Smooth muscle cell (in vitro differentiated cells): ENCODE measurements at regions not wholly inside any gene's neighbourhood (a gene's known extent, or its start where the extent isn't known, plus 50 kb on each side); places are given as distances from the start of the nearest gene placed in this dataset.

Experiments
- DNase-seq: peaks from one replicate; lab custom pipeline; 2025; ENCODE audit not compliant: unreplicated experiment; lab: John Stamatoyannopoulos, UW
- H2AFZ ChIP-seq: fragments of 200-600 bp; sonication (generic); 2 replicates; pipeline ENCODE4 v1.6.0; 2016; ENCODE audit warnings: antibody characterized with exemption, low read depth, mild to moderate bottlenecking
- H3F3A ChIP-seq: fragments of 200-600 bp; sonication (generic); 2 replicates; pipeline ENCODE4 v1.6.0; 2017; ENCODE audit warnings: antibody characterized with exemption, low read depth
- H3K27ac ChIP-seq: fragments of 200-600 bp; sonication (generic); 2 replicates; pipeline ENCODE4 v1.5.1; 2016; ENCODE audit warnings: low read depth, mild to moderate bottlenecking
- H3K27me3 ChIP-seq: fragments of 200-600 bp; sonication (generic); 2 replicates; pipeline ENCODE4 v1.6.1; 2016; ENCODE audit warnings: low read depth, mild to moderate bottlenecking
- H3K36me3 ChIP-seq: fragments of 200-600 bp; sonication (generic); 2 replicates; pipeline ENCODE4 v1.5.1; 2016; ENCODE audit warnings: low read depth
- H3K4me1 ChIP-seq: fragments of 200-600 bp; sonication (generic); 2 replicates; pipeline ENCODE4 v1.5.1; 2016; ENCODE audit warnings: low read depth
- H3K4me2 ChIP-seq: fragments of 200-600 bp; sonication (generic); 2 replicates; pipeline ENCODE4 v1.6.0; 2016; ENCODE audit warnings: mild to moderate bottlenecking
- H3K4me3 ChIP-seq: fragments of 200-600 bp; sonication (generic); 2 replicates; pipeline ENCODE4 v1.5.1; 2016; ENCODE audit warnings: mild to moderate bottlenecking
- H3K79me2 ChIP-seq: fragments of 200-600 bp; sonication (generic); 2 replicates; pipeline ENCODE4 v1.6.0; 2016; ENCODE audit warnings: low read depth, mild to moderate bottlenecking
- H3K9ac ChIP-seq: fragments of 200-600 bp; sonication (generic); 2 replicates; pipeline ENCODE4 v1.6.0; 2016; ENCODE audit warnings: low read depth
- H3K9me3 ChIP-seq: fragments of 200-600 bp; sonication (generic); replicated peaks from 2 replicates; pipeline ENCODE4 v1.5.1; 2016; ENCODE audit warnings: low read depth
- H4K20me1 ChIP-seq: fragments of 200-600 bp; sonication (generic); 2 replicates; pipeline ENCODE4 v1.6.0; 2016; ENCODE audit warnings: low read depth
- WGBS: methylation state at CpG from one replicate; pipeline ENCODE4 v1.1.7; 2016; ENCODE audit warnings: low lambda C conversion rate; 5-methylcytosine and 5-hydroxymethylcytosine counted together
- TF ChIP-seq, protein P1 (sequence below): fragments of 200-600 bp; sonication (generic); IDR thresholded peaks from 2 replicates; pipeline ENCODE4 v1.5.1; 2017; ENCODE audit warnings: borderline replicate concordance, mild to moderate bottlenecking, antibody characterized with exemption; ENCODE audit not compliant: insufficient read depth, poor library complexity, severe bottlenecking

DNA sequence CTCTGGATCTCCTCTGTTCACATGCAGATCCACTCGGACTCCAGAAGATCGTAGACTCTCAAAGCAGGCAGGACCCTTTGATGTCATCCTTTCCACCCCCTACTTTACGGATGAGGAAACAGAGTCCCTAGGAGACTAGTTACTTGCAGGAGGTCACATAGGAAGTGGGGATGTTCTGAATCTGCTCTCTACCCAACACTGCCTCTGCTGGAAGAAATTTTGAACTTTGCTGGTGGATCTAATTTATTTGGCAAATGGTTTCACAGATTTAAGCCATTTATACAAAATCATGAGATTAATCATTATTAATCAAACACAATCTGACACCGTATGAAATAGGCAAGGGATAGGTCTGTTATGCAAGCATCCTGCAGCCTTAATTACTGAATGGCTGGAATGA lies 55.0 kb upstream of the USP47 start:
- no peak for DNase-seq
- Histone ChIP-seq H2AFZ (no peak overlapping the region), H3K36me3 (no peaks in the 10 kb centered on the region), H3K79me2 (no peaks in the 10 kb centered on the region), H4K20me1 (no peaks in the 10 kb centered on the region), H3K9ac (no peak overlapping the region), H3F3A (no peaks in the 10 kb centered on the region), H3K9me3 (no peaks in the 10 kb centered on the region), H3K4me2 (no peak overlapping the region), H3K4me3 (no peak overlapping the region), H3K27ac (no peak overlapping the region), H3K27me3 (peaks cover 4% of the 10 kb centered on the region), H3K4me1 (no peaks in the 10 kb centered on the region)
- TF ChIP-seq, protein P1, sequence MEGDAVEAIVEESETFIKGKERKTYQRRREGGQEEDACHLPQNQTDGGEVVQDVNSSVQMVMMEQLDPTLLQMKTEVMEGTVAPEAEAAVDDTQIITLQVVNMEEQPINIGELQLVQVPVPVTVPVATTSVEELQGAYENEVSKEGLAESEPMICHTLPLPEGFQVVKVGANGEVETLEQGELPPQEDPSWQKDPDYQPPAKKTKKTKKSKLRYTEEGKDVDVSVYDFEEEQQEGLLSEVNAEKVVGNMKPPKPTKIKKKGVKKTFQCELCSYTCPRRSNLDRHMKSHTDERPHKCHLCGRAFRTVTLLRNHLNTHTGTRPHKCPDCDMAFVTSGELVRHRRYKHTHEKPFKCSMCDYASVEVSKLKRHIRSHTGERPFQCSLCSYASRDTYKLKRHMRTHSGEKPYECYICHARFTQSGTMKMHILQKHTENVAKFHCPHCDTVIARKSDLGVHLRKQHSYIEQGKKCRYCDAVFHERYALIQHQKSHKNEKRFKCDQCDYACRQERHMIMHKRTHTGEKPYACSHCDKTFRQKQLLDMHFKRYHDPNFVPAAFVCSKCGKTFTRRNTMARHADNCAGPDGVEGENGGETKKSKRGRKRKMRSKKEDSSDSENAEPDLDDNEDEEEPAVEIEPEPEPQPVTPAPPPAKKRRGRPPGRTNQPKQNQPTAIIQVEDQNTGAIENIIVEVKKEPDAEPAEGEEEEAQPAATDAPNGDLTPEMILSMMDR = peak; percentile 58
- WGBS = 72% methylated on average over 4 of the region's 4 CpGs

DNA sequence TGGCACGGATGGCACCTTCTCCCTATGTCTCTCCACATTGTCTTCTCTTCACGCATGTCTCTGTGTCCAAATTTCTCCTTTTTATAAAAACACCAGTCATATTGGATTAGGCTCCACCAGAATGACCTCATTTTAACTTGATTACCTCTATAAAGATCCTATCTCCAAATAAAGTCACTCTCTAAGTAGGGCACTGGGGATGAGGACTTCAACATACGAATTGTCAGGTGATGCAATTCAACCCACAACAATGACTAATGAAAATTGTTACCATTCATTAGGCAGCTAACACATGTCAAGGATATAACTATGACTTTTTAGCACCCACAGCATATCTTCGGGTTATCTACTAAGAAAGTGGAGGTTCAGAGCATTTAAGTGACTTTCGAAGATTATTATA lies 55.5 kb upstream of the USP47 start:
- Histone ChIP-seq H3K27me3 (peaks cover 9% of the 10 kb centered on the region), H3K27ac (no peak overlapping the region), H3K4me2 (no peak overlapping the region), H2AFZ (no peak overlapping the region), H3K4me1 (no peaks in the 10 kb centered on the region), H3K4me3 (no peak overlapping the region), H3K79me2 (no peaks in the 10 kb centered on the region), H3F3A (no peaks in the 10 kb centered on the region), H4K20me1 (no peaks in the 10 kb centered on the region), H3K36me3 (no peaks in the 10 kb centered on the region), H3K9ac (no peak overlapping the region), H3K9me3 (no peaks in the 10 kb centered on the region)
- TF ChIP-seq, protein P1 = no peak
- 86% methylated on average over 5 of the region's 5 CpGs for WGBS
- no peak for DNase-seq

DNA sequence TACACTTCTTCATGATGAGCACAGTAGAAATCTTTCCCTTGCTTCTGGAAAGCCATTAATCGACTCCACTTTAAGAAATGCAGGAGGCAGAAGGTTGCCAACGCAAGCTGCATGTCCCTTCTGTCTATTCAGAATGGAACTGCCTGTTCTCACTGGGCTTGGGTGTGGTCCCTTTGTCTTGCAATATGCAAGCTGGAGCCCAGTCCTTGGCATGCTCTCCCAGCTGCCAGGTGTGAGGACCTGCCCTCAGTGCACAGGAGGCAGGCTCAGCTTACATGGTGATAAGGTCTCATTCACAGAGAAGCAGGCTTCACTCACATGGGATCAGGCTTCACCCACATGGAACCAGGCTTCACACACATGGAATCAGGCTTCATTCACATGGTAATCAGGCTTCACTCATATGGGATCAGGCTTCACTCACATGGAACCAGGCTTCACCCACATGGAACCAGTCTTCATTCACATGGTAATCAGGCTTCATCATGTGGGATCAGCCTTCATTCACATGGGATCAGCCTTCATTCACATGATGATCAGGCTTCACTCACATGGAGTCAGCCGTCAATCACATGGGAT lies 59.2 kb upstream of the USP47 start:
- TF ChIP-seq, protein P1 = no peak
- DNase-seq = no peak
- H3K4me1 ChIP-seq = no peaks in the 10 kb centered on the region
- peaks cover 42% of the 10 kb centered on the region for H3K27me3 ChIP-seq
- H3K27ac ChIP-seq = no peak overlapping the region
- H3K4me3 ChIP-seq = no peak overlapping the region
- no peaks in the 10 kb centered on the region for H3K9me3 ChIP-seq
- H3F3A ChIP-seq = no peaks in the 10 kb centered on the region
- no peak overlapping the region for H2AFZ ChIP-seq
- H3K79me2 ChIP-seq = no peaks in the 10 kb centered on the region
- no peaks in the 10 kb centered on the region for H3K36me3 ChIP-seq
- H3K9ac ChIP-seq = no peak overlapping the region
- WGBS = 84% methylated on average over 3 of the region's 3 CpGs
- H4K20me1 ChIP-seq = no peaks in the 10 kb centered on the region
- no peak overlapping the region for H3K4me2 ChIP-seq

DNA sequence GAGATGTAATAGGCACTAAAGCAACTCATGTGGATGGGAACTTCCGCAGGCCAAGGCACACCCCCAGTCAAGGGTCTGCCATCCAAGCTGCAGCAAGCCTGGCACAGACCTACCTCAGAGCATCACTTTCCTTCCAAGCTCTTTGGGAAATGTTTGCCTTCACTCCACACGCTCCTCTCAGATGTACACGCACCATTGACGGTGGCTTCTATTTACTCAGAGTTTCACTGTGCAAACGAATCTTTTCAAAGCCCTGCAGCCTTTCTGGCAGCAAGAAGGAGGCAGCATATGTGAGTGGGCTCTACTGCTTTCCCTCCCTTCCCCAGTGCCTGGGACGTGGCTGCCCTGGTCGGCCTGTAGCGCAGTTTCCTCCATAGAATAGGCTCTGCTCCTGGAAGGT lies 60.9 kb upstream of the USP47 start:
- TF ChIP-seq, protein P1 = no peak
- H4K20me1 ChIP-seq = no peaks in the 10 kb centered on the region
- 84% methylated on average over 8 of the region's 8 CpGs for WGBS

More for the DNA sequence above, 60.9 kb upstream of the USP47 start:
- H3K79me2 ChIP-seq = no peaks in the 10 kb centered on the region
- H3K9ac ChIP-seq = no peak overlapping the region
- no peaks in the 10 kb centered on the region for H3K36me3 ChIP-seq
- H3K4me2 ChIP-seq = no peak overlapping the region
- peaks cover 56% of the 10 kb centered on the region for H3K27me3 ChIP-seq
- no peak for DNase-seq
- no peaks in the 10 kb centered on the region for H3F3A ChIP-seq
- no peaks in the 10 kb centered on the region for H3K4me1 ChIP-seq
- H3K9me3 ChIP-seq = no peaks in the 10 kb centered on the region
- H2AFZ ChIP-seq = no peak overlapping the region
- no peak overlapping the region for H3K27ac ChIP-seq
- no peak overlapping the region for H3K4me3 ChIP-seq
